ENCODE measurements at regions not wholly inside any gene's neighbourhood (a gene's known extent, or its start where the extent isn't known, plus 50 kb on each side); places are given as distances from the start of the nearest gene placed in this dataset.

DNA sequence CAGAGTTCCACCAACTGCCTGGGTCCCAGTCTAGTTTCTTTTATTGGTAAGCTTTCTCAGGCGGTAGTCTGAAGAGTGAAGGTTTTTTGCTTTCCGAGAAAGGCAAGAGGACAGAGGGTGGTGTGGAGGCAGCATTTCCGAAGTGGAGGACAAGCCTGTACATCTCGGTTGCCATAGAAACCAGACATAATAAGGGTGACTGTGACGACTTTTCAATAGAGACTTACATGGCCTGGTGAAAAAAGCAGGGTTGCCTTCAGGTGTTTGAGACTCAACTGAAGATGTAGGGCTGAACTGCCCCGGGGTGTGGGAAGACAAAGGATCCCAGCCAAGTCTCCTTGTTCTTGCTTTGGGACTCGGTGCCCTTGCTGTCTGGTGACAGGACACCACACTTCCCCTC, 53.6 kb upstream of the RAB40AL start:
- Histone ChIP-seq H3K27ac (ENCODE audit: low read length) (no peak overlapping the region), H3K79me2 (ENCODE audit: low read length) (no peaks in the 10 kb centered on the region), H3K4me3 (ENCODE audit: low read length) (no peak overlapping the region), H3K4me2 (ENCODE audit: low read depth, low read length) (no peak overlapping the region), H3K36me3 (replicated peaks; ENCODE audit: insufficient read depth, low read length) (no peaks in the 10 kb centered on the region), H3K4me1 (ENCODE audit: low read length) (no peaks in the 10 kb centered on the region), H3K9ac (ENCODE audit: low read length) (no peak overlapping the region), H3K27me3 (replicated peaks; ENCODE audit: insufficient read depth, low read length) (no peaks in the 10 kb centered on the region), H3F3A (ENCODE audit: insufficient read depth, low read length) (no peaks in the 10 kb centered on the region), H3K9me3 (replicated peaks; ENCODE audit: insufficient read depth, low read length) (no peaks in the 10 kb centered on the region), H3K9me2 (replicated peaks; ENCODE audit: insufficient read depth, low read length) (no peaks in the 10 kb centered on the region), H4K20me1 (ENCODE audit: insufficient read depth, low read length) (no peaks in the 10 kb centered on the region), H2AFZ (ENCODE audit: low read length) (no peak overlapping the region)
- TF ChIP-seq, protein P1, sequence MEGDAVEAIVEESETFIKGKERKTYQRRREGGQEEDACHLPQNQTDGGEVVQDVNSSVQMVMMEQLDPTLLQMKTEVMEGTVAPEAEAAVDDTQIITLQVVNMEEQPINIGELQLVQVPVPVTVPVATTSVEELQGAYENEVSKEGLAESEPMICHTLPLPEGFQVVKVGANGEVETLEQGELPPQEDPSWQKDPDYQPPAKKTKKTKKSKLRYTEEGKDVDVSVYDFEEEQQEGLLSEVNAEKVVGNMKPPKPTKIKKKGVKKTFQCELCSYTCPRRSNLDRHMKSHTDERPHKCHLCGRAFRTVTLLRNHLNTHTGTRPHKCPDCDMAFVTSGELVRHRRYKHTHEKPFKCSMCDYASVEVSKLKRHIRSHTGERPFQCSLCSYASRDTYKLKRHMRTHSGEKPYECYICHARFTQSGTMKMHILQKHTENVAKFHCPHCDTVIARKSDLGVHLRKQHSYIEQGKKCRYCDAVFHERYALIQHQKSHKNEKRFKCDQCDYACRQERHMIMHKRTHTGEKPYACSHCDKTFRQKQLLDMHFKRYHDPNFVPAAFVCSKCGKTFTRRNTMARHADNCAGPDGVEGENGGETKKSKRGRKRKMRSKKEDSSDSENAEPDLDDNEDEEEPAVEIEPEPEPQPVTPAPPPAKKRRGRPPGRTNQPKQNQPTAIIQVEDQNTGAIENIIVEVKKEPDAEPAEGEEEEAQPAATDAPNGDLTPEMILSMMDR (IDR thresholded peaks at IDR 0.05; ENCODE audit: low read length) = no peak
- TF ChIP-seq EZH2phosphoT487 (IDR thresholded peaks at IDR 0.05; ENCODE audit: low read length) (no peak), EZH2 (optimal IDR thresholded peaks at IDR 0.05; ENCODE audit: low read depth, low read length) (no peak)
- no peak for DNase-seq

Data from MM.1S (cell line).